ENCODE measurements at regions not wholly inside any gene's neighbourhood (a gene's known extent, or its start where the extent isn't known, plus 50 kb on each side); places are given as distances from the start of the nearest gene placed in this dataset.
"Not testable (repeated sequence)": the region's sequence is repeated elsewhere in the genome, so short reads cannot be mapped to it uniquely, and the experiment has no call there.

- intact Hi-C loops (cut with DNase I): no loop called here
- no peak for TF ChIP-seq CTCF (IDR thresholded peaks at IDR 0.05)
- H3K4me1 ChIP-seq: no peaks in the 10 kb centered on the region
- H3K27ac ChIP-seq: no peak overlapping the region
- no peak overlapping the region for H3K4me3 ChIP-seq
- DNase-seq: no peak
- H3K36me3 ChIP-seq: no peaks in the 10 kb centered on the region
- no peaks in the 10 kb centered on the region for H3K9me3 ChIP-seq
- no peak overlapping the region for H3K9ac ChIP-seq (ENCODE audit: low read depth in 2 of 2, low read length in 2 of 2)
- no peaks in the 10 kb centered on the region for H3K27me3 ChIP-seq
These were observed 688.8 kb downstream of the NYAP2 start for GRCh38 chr2:226088366-226088674.

- Histone ChIP-seq H3K9ac (ENCODE audit: low read depth in 2 of 2, low read length in 2 of 2) (no peak overlapping the region), H3K4me1 (no peaks in the 10 kb centered on the region), H3K4me3 (no peak overlapping the region), H3K9me3 (no peaks in the 10 kb centered on the region), H3K36me3 (no peaks in the 10 kb centered on the region), H3K27ac (no peak overlapping the region), H3K27me3 (no peaks in the 10 kb centered on the region)
- no peak for DNase-seq
- no peak for TF ChIP-seq CTCF (IDR thresholded peaks at IDR 0.05)
- intact Hi-C loops (cut with DNase I): no loop called here
These were observed 688.2 kb downstream of the NYAP2 start for GRCh38 chr2:226087505-226088365.

GRCh38 chr2:226087051-226087450 lies 687.5 kb downstream of the NYAP2 start:
- Histone ChIP-seq H3K9ac (ENCODE audit: low read depth in 2 of 2, low read length in 2 of 2) (no peak overlapping the region), H3K9me3 (no peaks in the 10 kb centered on the region), H3K27me3 (no peaks in the 10 kb centered on the region), H3K4me3 (no peak overlapping the region), H3K36me3 (no peaks in the 10 kb centered on the region), H3K27ac (no peak overlapping the region), H3K4me1 (no peaks in the 10 kb centered on the region)
- intact Hi-C loops (cut with DNase I): no loop called here
- no peak for DNase-seq
- TF ChIP-seq CTCF (IDR thresholded peaks at IDR 0.05): no peak

GRCh38 chr2:226086190-226086589 lies 686.7 kb downstream of the NYAP2 start:
- Histone ChIP-seq H3K4me3 (no peak overlapping the region), H3K27ac (no peak overlapping the region), H3K9ac (ENCODE audit: low read depth in 2 of 2, low read length in 2 of 2) (no peak overlapping the region), H3K4me1 (no peaks in the 10 kb centered on the region), H3K27me3 (no peaks in the 10 kb centered on the region), H3K36me3 (no peaks in the 10 kb centered on the region), H3K9me3 (no peaks in the 10 kb centered on the region)
- intact Hi-C loops (cut with DNase I): no loop called here
- no peak for DNase-seq
- TF ChIP-seq CTCF (IDR thresholded peaks at IDR 0.05): no peak

GRCh38 chr2:226085425-226085824 lies 685.9 kb downstream of the NYAP2 start:
- H3K36me3 ChIP-seq; H3K9me3 ChIP-seq; intact Hi-C loops (cut with DNase I); H3K27ac ChIP-seq; H3K27me3 ChIP-seq; H3K4me1 ChIP-seq; DNase-seq; H3K4me3 ChIP-seq; H3K9ac ChIP-seq (ENCODE audit: low read depth in 2 of 2, low read length in 2 of 2): not testable (repeated sequence)

GRCh38 chr2:226080334-226080733 lies 680.8 kb downstream of the NYAP2 start:
- Histone ChIP-seq H3K9me3 (no peaks in the 10 kb centered on the region), H3K27ac (no peak overlapping the region), H3K4me3 (no peak overlapping the region), H3K27me3 (no peaks in the 10 kb centered on the region), H3K36me3 (no peaks in the 10 kb centered on the region), H3K9ac (ENCODE audit: low read depth in 2 of 2, low read length in 2 of 2) (no peak overlapping the region), H3K4me1 (no peaks in the 10 kb centered on the region)
- DNase-seq: no peak
- no peak for TF ChIP-seq CTCF (IDR thresholded peaks at IDR 0.05)
- intact Hi-C loops (cut with DNase I): no loop called here
